SK-N-MC (cell line): ENCODE measurements at regions not wholly inside any gene's neighbourhood (a gene's known extent, or its start where the extent isn't known, plus 50 kb on each side); places are given as distances from the start of the nearest gene placed in this dataset.

Experiments
- EZH2 ChIP-seq: fragments of 200-600 bp; sonication (generic); IDR thresholded peaks from one replicate; pipeline ENCODE4 v1.6.1; 2017; ENCODE audit warnings: antibody characterized with exemption
- POLR2AphosphoS5 ChIP-seq: IDR thresholded peaks from 2 replicates; pipeline ENCODE4 v1.6.1; 2012; ENCODE audit warnings: mild to moderate bottlenecking, low read depth, low read length, borderline replicate concordance

DNA sequence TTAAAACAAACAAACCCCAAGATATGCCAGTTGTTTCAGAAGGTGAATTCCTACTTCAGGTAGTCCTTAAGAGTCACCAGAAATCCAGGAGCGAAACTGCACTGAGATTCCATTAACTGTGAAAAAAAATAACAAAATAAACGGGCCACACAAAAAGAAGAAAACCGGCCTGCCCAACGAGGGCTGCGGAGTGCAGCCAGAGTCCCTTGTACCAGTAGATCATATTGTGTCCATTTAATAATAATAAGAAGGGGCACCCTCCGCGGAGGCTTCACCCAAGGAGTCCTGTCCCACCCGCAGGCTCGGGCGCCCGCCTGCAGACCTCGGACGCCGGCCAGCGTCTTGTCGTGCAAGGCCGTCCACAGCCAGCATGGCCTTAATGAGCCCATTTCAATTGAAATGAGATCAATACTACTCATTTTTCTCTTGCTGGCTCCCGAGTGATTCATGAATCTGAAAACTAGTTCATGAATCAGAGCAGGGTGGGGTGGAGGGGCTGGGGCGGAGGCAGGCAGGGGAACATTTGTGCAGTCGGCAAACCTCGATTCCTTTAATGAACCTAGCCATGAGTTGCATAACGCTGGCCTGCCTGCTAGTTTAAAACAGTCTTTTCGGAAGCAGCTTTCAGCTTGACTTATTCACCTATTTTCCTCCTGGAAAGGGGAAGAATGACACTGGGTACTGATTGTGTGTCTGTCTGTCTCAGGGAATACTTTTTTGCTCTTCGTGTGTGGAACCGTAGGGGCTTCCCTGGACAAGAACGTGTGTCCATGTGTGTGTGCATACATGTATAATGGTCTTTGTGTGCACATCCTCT lies 113.1 kb upstream of the IRF2BP2 start:
- TF ChIP-seq POLR2AphosphoS5 (no peak), EZH2 (no peak)
